PC-9 (cell line): ENCODE measurements at regions not wholly inside any gene's neighbourhood (a gene's known extent, or its start where the extent isn't known, plus 50 kb on each side); places are given as distances from the start of the nearest gene placed in this dataset.

Experiments used
- BruUV-seq: library from RNA; stranded (reverse); fragments of 400-500 nt; replicated peaks from 2 replicates; lab custom pipeline; 2021; lab: Mats Ljungman, UMichigan
- CTCF ChIA-PET: fragments of 300-600 bp; sonication (Branson Sonifier 250); formaldehyde crosslinking; loops from one replicate; lab custom pipeline; 2022; ENCODE audit warnings: antibody characterized with exemption; lab: Charles Lee
- POLR2A ChIA-PET: fragments of 300-600 bp; sonication (Branson Sonifier 250); formaldehyde crosslinking; loops from one replicate; lab custom pipeline; 2022; ENCODE audit warnings: antibody characterized with exemption; ENCODE audit not compliant: unreplicated experiment; lab: Charles Lee
- DNase-seq, 2 experiments: peaks; one replicate each; pipeline versions ENCODE4 v3.0.0 to v3.0.0-alpha.2; 2015 to 2022; ENCODE audit warnings: mixed read lengths in 1 of 2
- H2AFZ ChIP-seq: fragments of 200-600 bp; sonication (generic); 2 replicates; pipeline ENCODE4 v1.8.1; 2017; ENCODE audit warnings: antibody characterized with exemption
- H3F3A ChIP-seq: fragments of 200-600 bp; sonication (generic); 2 replicates; pipeline ENCODE4 v1.8.1; 2017; ENCODE audit warnings: antibody characterized with exemption, mild to moderate bottlenecking, low read depth; ENCODE audit not compliant: insufficient read depth
- H3K27ac ChIP-seq: fragments of 200-600 bp; sonication (generic); 2 replicates; pipeline ENCODE4 v1.6.1; 2016; ENCODE audit warnings: mixed run types
- H3K27me3 ChIP-seq: fragments of 200-600 bp; sonication (generic); 2 replicates; pipeline ENCODE4 v1.6.1; 2016; ENCODE audit warnings: low read depth, mixed run types; ENCODE audit not compliant: insufficient read depth
- H3K36me3 ChIP-seq: fragments of 200-600 bp; sonication (generic); 2 replicates; pipeline ENCODE4 v1.6.1; 2016; ENCODE audit warnings: low read depth, mixed run types
- H3K4me1 ChIP-seq: fragments of 200-600 bp; sonication (generic); replicated peaks from 2 replicates; pipeline ENCODE4 v1.6.1; 2016; ENCODE audit warnings: mixed run types; ENCODE audit not compliant: insufficient read depth
- H3K4me2 ChIP-seq: fragments of 200-600 bp; sonication (generic); 2 replicates; pipeline ENCODE4 v1.6.1; 2017; ENCODE audit warnings: mixed run types
- H3K4me3 ChIP-seq: fragments of 200-600 bp; sonication (generic); 2 replicates; pipeline ENCODE4 v1.6.1; 2016; ENCODE audit warnings: mixed run types
- H3K79me2 ChIP-seq: fragments of 200-600 bp; sonication (generic); 2 replicates; pipeline ENCODE4 v1.6.1; 2017; ENCODE audit warnings: low read depth, mixed run types
- H3K9me2 ChIP-seq: fragments of 200-600 bp; sonication (generic); 2 replicates; pipeline ENCODE4 v1.8.1; 2017; ENCODE audit warnings: mild to moderate bottlenecking; ENCODE audit not compliant: insufficient read depth
- H3K9me3 ChIP-seq: fragments of 200-600 bp; sonication (generic); 2 replicates; pipeline ENCODE4 v1.8.1; 2016; ENCODE audit warnings: low read depth; ENCODE audit not compliant: insufficient read depth
- H4K20me1 ChIP-seq: fragments of 200-600 bp; sonication (generic); 2 replicates; pipeline ENCODE4 v1.8.1; 2017; ENCODE audit not compliant: insufficient read depth
- EZH2 ChIP-seq: fragments of 200-600 bp; sonication (generic); IDR thresholded peaks from 2 replicates; pipeline ENCODE4 v1.8.0; 2017; ENCODE audit warnings: antibody characterized with exemption, low read depth
- intact Hi-C: fragments of 100-400 bp; cut with micrococcal nuclease; formaldehyde crosslinking; loops from one replicate; pipeline ENCODE4 v1.10.0; 2022; ENCODE audit not compliant: unreplicated experiment
- TF ChIP-seq, protein P1 (sequence below): fragments of 200-600 bp; sonication (generic); conservative IDR thresholded peaks from 2 replicates; pipeline ENCODE4 v1.6.1; 2017; ENCODE audit warnings: mixed run types, antibody characterized with exemption, mild to moderate bottlenecking, moderate library complexity

GRCh38 chr18:76686737-76687231 is 135.6 kb upstream of the ZNF236 start:
- Histone ChIP-seq H3F3A (no peaks in the 10 kb centered on the region), H2AFZ (no peak overlapping the region), H3K79me2 (no peaks in the 10 kb centered on the region), H3K4me2 (peak overlapping the region; percentile 52), H3K9me2 (no peaks in the 10 kb centered on the region), H3K4me3 (peak overlapping the region; percentile 1; the same call in 1 of the 2 replicates), H3K27ac (peak overlapping the region; percentile 23), H3K4me1 (peaks cover 13% of the 10 kb centered on the region), H3K36me3 (no peaks in the 10 kb centered on the region), H4K20me1 (no peaks in the 10 kb centered on the region), H3K27me3 (peaks cover 31% of the 10 kb centered on the region), H3K9me3 (no peaks in the 10 kb centered on the region)
- BruUV-seq, result no TSS peak
- TF ChIP-seq EZH2, result no peak
- TF ChIP-seq, protein P1, sequence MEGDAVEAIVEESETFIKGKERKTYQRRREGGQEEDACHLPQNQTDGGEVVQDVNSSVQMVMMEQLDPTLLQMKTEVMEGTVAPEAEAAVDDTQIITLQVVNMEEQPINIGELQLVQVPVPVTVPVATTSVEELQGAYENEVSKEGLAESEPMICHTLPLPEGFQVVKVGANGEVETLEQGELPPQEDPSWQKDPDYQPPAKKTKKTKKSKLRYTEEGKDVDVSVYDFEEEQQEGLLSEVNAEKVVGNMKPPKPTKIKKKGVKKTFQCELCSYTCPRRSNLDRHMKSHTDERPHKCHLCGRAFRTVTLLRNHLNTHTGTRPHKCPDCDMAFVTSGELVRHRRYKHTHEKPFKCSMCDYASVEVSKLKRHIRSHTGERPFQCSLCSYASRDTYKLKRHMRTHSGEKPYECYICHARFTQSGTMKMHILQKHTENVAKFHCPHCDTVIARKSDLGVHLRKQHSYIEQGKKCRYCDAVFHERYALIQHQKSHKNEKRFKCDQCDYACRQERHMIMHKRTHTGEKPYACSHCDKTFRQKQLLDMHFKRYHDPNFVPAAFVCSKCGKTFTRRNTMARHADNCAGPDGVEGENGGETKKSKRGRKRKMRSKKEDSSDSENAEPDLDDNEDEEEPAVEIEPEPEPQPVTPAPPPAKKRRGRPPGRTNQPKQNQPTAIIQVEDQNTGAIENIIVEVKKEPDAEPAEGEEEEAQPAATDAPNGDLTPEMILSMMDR, result peak; percentile 79
- POLR2A ChIA-PET, result no interaction called here
- CTCF ChIA-PET, result interaction anchor here (0.6 to 0.7 kb wide), 4 partner anchors 11 to 275 kb away, joined by 3 to 5 read pairs (median 4); no protein-coding TSS in a partner anchor
- peak; percentile 26 to 48 for DNase-seq
- intact Hi-C loops, result loop anchor here (2.0 to 5.0 kb wide), 2 partner anchors 194 to 288 kb away; no protein-coding TSS in a partner anchor

GRCh38 chr18:76685860-76686259 is 136.5 kb upstream of the ZNF236 start:
- TF ChIP-seq, protein P1, result no peak
- no peak for TF ChIP-seq EZH2
- POLR2A ChIA-PET, result no interaction called here
- Histone ChIP-seq H3K27me3 (peaks cover 24% of the 10 kb centered on the region), H4K20me1 (no peaks in the 10 kb centered on the region), H3K4me3 (no peak overlapping the region), H3K9me2 (no peaks in the 10 kb centered on the region), H3K9me3 (no peaks in the 10 kb centered on the region), H3K4me2 (no peak overlapping the region), H2AFZ (no peak overlapping the region), H3K79me2 (no peaks in the 10 kb centered on the region), H3K36me3 (no peaks in the 10 kb centered on the region), H3K4me1 (peaks cover 13% of the 10 kb centered on the region), H3K27ac (no peak overlapping the region), H3F3A (no peaks in the 10 kb centered on the region)
- intact Hi-C loops, result loop anchor here (2.0 to 5.0 kb wide), 2 partner anchors 194 to 287 kb away; no protein-coding TSS in a partner anchor
- CTCF ChIA-PET, result no interaction called here
- no TSS peak for BruUV-seq
- no peak for DNase-seq

DNA sequence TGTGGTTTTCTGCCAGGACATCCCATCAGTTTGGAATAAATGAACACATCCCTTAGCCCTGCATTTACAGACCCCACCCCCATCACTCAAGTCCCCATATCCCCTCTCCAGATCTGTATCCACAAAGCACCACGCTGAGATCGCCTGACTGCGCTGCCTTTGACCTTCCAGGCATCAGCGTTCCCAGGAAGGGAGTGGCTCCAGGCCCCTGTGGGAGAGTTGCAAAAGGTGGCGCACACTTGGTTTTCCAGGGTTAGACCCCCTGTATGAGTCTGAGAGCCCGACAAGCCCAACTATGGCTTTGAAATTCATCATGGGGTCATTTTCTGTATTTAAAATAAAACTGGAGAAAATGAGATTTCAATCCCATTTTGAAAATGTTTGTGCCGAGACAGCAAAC is 137.0 kb upstream of the ZNF236 start:
- Histone ChIP-seq H3K4me1 (peaks cover 13% of the 10 kb centered on the region), H3K9me2 (no peaks in the 10 kb centered on the region), H3F3A (no peaks in the 10 kb centered on the region), H3K27me3 (peaks cover 22% of the 10 kb centered on the region), H3K27ac (no peak overlapping the region), H4K20me1 (no peaks in the 10 kb centered on the region), H3K36me3 (no peaks in the 10 kb centered on the region), H3K9me3 (no peaks in the 10 kb centered on the region), H3K4me2 (no peak overlapping the region), H3K79me2 (no peaks in the 10 kb centered on the region), H3K4me3 (no peak overlapping the region), H2AFZ (no peak overlapping the region)
- no peak for DNase-seq
- ChIA-PET POLR2A (no interaction called here), CTCF (no interaction called here)
- intact Hi-C loops, result loop anchor here (5.0 kb wide), 1 partner anchor 193 kb away; no protein-coding TSS in a partner anchor
- no TSS peak for BruUV-seq
- TF ChIP-seq, protein P1, result no peak
- no peak for TF ChIP-seq EZH2
